ENCODE measurements at regions not wholly inside any gene's neighbourhood (a gene's known extent, or its start where the extent isn't known, plus 50 kb on each side); places are given as distances from the start of the nearest gene placed in this dataset.
"Not testable (repeated sequence)": the region's sequence is repeated elsewhere in the genome, so short reads cannot be mapped to it uniquely, and the experiment has no call there.

DNA sequence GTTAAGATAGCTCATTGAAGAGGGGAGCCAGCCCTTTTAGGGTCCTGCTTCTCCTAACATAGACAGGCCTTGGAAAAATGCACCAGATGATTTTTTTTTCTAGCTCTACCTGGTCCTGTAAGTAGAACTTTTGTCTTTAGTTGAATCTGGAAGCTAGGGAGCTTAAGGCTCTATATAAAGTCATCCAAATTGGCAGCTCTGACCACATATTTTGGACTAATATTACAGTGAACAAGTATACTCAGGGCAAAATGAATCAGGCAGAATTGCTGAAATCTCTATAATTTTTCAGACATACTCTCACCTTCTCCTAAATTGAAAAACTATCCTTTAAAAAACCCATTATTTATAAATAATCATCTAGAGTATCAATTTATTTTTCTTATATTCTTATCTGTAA, 375.6 kb downstream of the OSTF1 start:
- no peak for DNase-seq

GRCh38 chr9:75464726-75465125, 376.4 kb downstream of the OSTF1 start:
- no peak for DNase-seq

GRCh38 chr9:75467142-75467541, 378.8 kb downstream of the OSTF1 start:
- DNase-seq, result no peak

DNA sequence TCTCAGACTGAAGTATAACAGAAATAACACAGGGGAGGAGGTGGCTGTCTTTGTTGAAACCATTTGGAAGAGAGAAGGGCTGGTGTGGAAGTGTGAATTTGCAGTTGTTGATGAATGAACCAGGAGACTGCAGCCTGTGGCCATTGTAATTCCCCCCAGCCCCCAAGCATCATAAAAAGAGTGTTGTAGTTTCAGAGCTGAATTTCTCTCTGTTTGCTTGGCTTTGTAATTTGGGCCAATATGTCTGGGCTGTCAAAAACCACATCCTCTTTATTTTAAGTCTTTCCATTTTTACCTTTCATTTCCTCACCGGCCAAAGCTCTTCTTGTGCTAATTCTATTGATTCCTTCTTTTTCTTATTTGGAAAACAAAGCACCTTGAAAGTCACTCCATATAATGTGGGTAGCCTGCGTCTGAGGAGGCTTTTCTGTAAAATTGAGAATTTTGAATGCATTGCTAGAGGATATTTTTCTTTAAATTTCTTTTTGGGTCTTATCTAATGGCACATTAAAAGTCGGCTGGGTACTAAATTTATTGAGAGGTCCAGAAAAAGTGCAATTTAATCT, 383.3 kb downstream of the OSTF1 start:
- DNase-seq, result no peak

GRCh38 chr9:75482566-75482965, 394.3 kb downstream of the OSTF1 start:
- DNase-seq, result no peak

GRCh38 chr9:75483636-75484035, 395.3 kb downstream of the OSTF1 start:
- DNase-seq, result no peak

DNA sequence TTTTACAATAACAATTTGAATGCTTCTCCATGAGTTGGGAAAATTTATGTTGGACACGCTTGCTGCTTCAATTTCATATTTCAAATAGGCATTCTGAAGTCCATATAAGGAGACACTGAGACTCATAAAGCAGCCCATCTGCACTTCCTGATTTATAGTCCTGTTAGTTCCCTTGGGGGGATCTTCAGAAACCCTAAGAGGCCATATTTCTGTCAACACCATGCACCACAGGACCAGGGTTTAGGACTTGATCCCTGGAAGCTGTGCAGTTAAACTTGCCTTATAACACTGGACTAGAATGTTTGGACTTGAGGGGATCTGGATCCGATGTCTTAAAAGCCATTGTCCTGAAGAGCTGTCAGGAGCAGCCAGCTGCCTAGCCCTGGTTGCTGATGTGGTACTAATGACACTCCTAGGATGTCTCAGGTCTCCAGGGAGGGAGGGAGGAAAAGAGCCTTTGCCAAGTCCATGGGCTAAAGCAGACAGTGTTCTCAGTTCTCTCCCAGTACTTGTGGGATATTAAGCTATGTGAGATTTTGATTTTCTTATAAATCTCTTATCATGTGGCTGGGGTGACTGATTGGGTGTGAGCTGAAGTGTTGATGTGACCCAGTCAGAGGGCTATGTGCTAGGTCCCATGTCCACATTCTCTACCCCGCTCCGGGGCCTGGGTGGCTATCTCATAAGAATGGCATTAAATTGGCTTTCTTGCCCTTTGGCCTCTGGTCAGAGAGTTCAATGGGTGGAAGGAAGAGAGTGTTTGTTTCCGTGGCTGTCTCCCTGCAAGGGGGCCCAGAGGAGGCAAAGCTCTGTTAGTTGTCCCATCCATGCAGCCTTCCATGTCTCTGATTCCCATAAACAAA, 399.8 kb downstream of the OSTF1 start:
- DNase-seq, result no peak

DNA sequence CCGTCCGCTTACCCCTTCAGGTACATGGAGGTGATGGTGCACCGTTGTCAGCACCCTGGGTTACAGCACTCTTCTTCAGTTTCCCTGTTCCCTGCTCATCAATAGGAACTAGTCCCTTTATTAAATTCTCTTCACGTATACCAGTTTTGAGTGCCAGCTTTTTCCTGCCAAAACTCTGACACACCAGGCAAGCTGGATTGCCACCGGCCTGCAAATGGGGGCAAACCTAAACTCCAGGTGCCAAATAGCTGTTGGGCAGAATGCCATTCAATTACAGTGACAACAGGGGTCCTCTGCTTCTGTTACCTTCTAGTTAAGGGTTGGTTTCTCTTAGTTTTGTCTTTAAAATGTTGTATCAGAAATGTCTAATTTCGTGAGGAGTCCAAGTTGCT, 400.4 kb downstream of the OSTF1 start:
- no peak for DNase-seq

DNA sequence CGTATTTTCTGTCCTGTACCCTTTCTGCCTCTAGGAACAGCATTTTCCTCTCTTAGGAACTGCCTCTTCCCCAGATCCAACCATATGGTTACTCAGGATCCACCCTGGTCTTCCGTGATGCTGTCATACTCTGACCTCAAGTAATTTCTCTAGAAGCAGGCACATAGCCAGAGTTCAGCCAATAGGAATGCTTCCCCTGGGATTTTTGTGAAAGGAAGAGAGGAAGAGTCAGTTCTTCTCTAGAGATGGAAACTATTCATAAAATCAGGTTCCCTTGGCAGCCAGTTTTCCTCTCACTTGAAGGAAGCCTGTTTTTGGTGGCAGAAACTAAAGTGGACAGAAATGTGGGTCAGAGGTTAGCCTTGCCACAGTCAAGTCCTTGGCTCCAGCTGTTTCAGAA, 400.1 kb upstream of the PCSK5 start:
- DNase-seq, result no peak

GRCh38 chr9:75491533-75491932, 398.9 kb upstream of the PCSK5 start:
- no peak for DNase-seq

GRCh38 chr9:75499812-75500211, 390.7 kb upstream of the PCSK5 start:
- no peak for DNase-seq

DNA sequence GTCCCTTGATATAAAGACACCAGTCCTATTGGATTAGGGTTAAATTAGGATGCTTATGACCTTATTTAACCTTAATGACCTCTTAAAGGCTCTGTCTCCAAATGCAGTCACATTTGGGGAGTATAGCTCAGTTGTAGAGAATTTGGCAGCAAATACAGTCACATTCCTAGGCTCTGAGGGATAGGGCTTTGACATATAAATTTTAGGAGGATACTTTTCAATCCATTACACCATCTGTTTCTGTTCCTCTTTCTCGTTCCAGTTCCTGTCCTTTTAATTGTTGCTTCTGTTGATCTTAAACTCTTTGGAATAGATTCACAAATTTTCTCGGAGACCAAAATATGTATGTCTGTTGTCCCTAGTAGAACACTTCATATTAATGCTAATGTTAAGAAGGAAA, 390.0 kb upstream of the PCSK5 start:
- no peak for DNase-seq

DNA sequence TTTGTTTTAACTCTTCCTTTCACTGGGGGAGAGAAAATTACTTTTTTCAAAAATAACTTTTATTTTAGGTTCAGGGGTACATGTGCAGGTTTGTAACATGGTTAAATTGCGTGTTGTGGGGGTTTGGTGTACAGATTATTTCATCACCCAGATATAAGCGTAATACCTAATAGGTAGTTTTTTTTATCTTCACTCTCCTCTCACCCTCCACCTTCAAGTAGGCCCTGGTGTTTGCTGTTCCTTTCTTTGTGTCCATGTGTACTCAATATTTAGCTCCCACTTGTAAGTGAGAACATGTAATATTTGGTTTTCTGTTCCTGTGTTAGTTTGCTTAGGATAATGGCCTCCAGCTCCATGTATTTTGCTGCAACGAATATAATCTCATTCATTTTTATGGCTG, 389.5 kb upstream of the PCSK5 start:
- not testable (repeated sequence) for DNase-seq

DNA sequence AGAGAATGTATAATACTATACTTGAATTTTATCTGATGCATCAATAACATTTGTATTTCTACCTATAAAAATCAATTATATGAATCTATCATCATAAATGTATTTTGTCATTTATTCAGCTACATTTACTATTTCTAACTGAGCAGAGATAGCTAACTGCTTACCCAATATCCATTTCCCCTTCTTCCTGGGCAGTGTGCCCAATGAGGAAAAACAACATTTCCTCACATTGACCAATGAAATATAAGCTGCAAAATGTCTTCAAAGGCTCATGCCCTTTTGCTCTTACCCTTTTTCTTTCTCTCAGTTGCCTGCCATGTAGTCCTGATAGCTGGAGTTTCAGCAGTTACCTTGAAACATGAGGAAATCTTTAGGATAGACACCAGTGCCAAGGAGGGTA, 385.8 kb upstream of the PCSK5 start:
- DNase-seq, result no peak

- no peak for DNase-seq
These were observed 384.8 kb upstream of the PCSK5 start for GRCh38 chr9:75505654-75506053.

GRCh38 chr9:75529463-75529862, 361.0 kb upstream of the PCSK5 start:
- no peak for DNase-seq

- no peak for DNase-seq
These were observed 358.9 kb upstream of the PCSK5 start for GRCh38 chr9:75531588-75531987.

GRCh38 chr9:75532233-75533050, 358.0 kb upstream of the PCSK5 start:
- no peak for DNase-seq

DNA sequence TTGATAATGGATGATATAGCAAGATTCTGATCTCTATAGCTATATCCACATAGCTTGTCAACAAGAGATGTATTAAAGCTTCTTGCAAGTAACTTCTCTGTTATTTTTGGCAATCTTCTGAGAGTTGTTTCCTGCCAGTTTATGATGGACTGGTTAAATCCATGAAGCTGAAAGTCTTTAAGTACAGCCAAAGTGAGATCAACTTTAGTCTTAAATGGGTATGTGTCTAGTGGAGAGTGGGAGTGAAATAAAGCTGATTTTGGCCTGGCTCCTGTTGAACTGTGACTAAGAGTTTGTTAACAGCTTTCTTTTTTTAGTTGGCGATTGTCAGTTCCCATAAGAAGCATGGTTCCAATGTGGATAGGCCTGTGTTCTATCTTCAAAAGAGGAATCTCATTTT, 350.9 kb upstream of the PCSK5 start:
- DNase-seq, result no peak

DNA sequence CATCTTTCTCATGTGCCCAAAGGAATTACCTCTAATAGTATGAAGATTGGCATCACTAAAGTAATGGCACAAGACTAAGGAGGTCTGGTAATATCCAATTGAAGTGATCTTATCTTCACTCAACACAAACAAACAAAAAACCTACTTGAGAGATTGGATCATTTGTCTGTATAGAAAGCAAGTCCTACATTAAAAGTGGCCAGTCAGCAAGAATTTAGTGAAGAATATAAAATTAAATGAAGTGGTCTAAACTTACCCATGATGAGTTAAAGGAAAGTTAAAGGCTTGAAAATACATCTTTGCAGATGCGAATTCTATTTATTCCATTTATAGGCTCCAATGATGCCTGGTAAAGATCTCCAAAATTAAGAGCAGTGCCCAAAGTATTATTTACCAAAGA, 350.3 kb upstream of the PCSK5 start:
- no peak for DNase-seq

DNA sequence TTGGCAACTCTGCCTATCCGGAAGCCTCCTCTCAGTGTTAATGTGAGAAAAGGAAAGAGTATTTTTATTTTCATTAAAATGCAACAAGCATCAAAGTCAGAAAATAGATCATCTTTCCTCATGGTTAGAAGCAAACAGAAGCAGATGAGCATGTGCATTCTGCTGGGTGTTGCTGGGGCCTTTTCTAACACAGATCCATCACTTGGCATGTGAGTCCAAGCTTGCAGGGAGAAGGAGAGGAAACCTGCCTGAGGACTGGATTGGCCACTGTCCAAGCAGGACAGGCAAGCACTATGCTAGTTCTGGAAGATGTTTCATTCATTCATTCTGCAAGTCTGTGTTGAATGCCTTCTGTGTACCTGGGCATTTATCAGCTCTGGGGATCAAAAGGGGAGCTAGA, 348.7 kb upstream of the PCSK5 start:
- DNase-seq, result no peak

DNA sequence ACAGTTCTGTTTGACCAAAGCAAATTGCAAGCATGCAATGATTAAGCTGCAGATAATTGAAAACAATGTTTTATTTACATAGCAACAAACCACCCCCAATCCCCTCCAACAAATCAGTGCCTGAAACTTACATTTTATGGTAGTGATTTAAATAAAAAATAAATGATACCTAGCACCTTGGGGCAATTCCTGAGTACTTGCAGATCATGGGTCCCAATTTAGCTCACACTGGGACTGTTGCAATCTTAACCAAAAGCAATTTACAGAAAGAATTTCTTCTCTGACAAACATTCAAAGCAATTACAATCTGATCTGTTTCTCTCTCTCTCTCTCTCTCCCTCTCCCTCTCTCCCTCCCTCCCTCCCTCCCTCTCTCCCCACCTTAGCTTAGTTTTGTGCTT, 345.7 kb upstream of the PCSK5 start:
- no peak for DNase-seq

- DNase-seq, result no peak
These were observed 345.2 kb upstream of the PCSK5 start for GRCh38 chr9:75545287-75545686.

GRCh38 chr9:75548871-75549270, 341.6 kb upstream of the PCSK5 start:
- DNase-seq, result no peak

Data from effector CD8-positive, alpha-beta T cell (primary cell).